Ascending aorta (tissue), 2 donors: ENCODE measurements at regions not wholly inside any gene's neighbourhood (a gene's known extent, or its start where the extent isn't known, plus 50 kb on each side); places are given as distances from the start of the nearest gene placed in this dataset.

Source experiments
- DNase-seq, 2 donors: peaks; one replicate each; pipeline ENCODE4 v3.0.0-alpha.2; 2019; ENCODE audit warnings: low spot score in 2 of 2
- H3K27ac ChIP-seq, 2 donors: fragments of 200-600 bp; sonication (generic); one replicate each; pipeline ENCODE4 v1.5.1; 2016 to 2017; ENCODE audit warnings: mild to moderate bottlenecking in 1 of 2
- H3K27me3 ChIP-seq: fragments of 200-600 bp; sonication (generic); one replicate; pipeline ENCODE4 v1.5.1; 2017
- H3K36me3 ChIP-seq, 2 donors: fragments of 200-600 bp; sonication (generic); one replicate each; pipeline ENCODE4 v1.5.1; 2016
- H3K4me1 ChIP-seq, 2 donors: fragments of 200-600 bp; sonication (generic); one replicate each; pipeline ENCODE4 v1.5.1; 2016 to 2017; ENCODE audit warnings: mild to moderate bottlenecking in 1 of 2
- H3K4me3 ChIP-seq, 2 donors: fragments of 200-600 bp; sonication (generic); one replicate each; pipeline ENCODE4 v1.5.1; 2016 to 2017; ENCODE audit warnings: mild to moderate bottlenecking in 1 of 2
- H3K9me3 ChIP-seq, 2 donors: fragments of 200-600 bp; sonication (generic); one replicate each; pipeline ENCODE4 v1.5.1; 2016
- CTCF ChIP-seq, 3 experiments: fragments of 200-600 bp in 2 of 3; fragments of 450-650 bp in 1 of 3; sonication (generic) in 2 of 3; IDR thresholded peaks; one replicate each; pipeline ENCODE4 v1.5.1; 2016 to 2019; ENCODE audit warnings: antibody characterized with exemption in 3 of 3, mild to moderate bottlenecking in 1 of 3, moderate library complexity in 1 of 3
- intact Hi-C: fragments of 100-400 bp; cut with DNase I; formaldehyde crosslinking; loops from one replicate; pipeline ENCODE4 v1.15.1; 2023

- TF ChIP-seq CTCF (IDR thresholded peaks at IDR 0.05): no peak
- Histone ChIP-seq H3K36me3 (no peaks in the 10 kb centered on the region), H3K4me3 (no peak overlapping the region), H3K27me3 (no peaks in the 10 kb centered on the region), H3K4me1 (no peaks in the 10 kb centered on the region), H3K27ac (no peak overlapping the region), H3K9me3 (no peaks in the 10 kb centered on the region)
- intact Hi-C loops: no loop called here
- DNase-seq: no peak
These were observed 958.7 kb downstream of the BCL11A start for GRCh38 chr2:59594671-59595222.

- DNase-seq: no peak
- no peak for TF ChIP-seq CTCF (IDR thresholded peaks at IDR 0.05)
These were observed 962.7 kb downstream of the BCL11A start for GRCh38 chr2:59590798-59591197.

GRCh38 chr2:59589881-59590280 is 963.6 kb downstream of the BCL11A start:
- Histone ChIP-seq H3K4me1 (no peaks in the 10 kb centered on the region), H3K9me3 (no peaks in the 10 kb centered on the region), H3K27ac (no peak overlapping the region), H3K36me3 (no peaks in the 10 kb centered on the region), H3K27me3 (no peaks in the 10 kb centered on the region), H3K4me3 (no peak overlapping the region)
- no peak for DNase-seq
- no peak for TF ChIP-seq CTCF (IDR thresholded peaks at IDR 0.05)
- intact Hi-C loops: no loop called here

More at GRCh38 chr2:59590798-59591197, 962.7 kb downstream of the BCL11A start:
- no peaks in the 10 kb centered on the region for H3K9me3 ChIP-seq
- intact Hi-C loops: no loop called here
- no peaks in the 10 kb centered on the region for H3K36me3 ChIP-seq
- no peak overlapping the region for H3K4me3 ChIP-seq
- H3K27me3 ChIP-seq: no peaks in the 10 kb centered on the region
- H3K27ac ChIP-seq: no peak overlapping the region
- H3K4me1 ChIP-seq: no peaks in the 10 kb centered on the region

GRCh38 chr2:59588286-59588685 is 965.2 kb downstream of the BCL11A start:
- intact Hi-C loops: no loop called here
- DNase-seq: no peak
- H3K4me1 ChIP-seq: no peaks in the 10 kb centered on the region
- H3K9me3 ChIP-seq: no peaks in the 10 kb centered on the region
- TF ChIP-seq CTCF (IDR thresholded peaks at IDR 0.05): no peak
- no peak overlapping the region for H3K4me3 ChIP-seq
- H3K27ac ChIP-seq: no peak overlapping the region
- no peaks in the 10 kb centered on the region for H3K27me3 ChIP-seq
- H3K36me3 ChIP-seq: no peaks in the 10 kb centered on the region

- H3K27ac ChIP-seq: no peak overlapping the region
- no peak overlapping the region for H3K4me3 ChIP-seq
- intact Hi-C loops: no loop called here
- no peaks in the 10 kb centered on the region for H3K4me1 ChIP-seq
- DNase-seq: no peak
- no peaks in the 10 kb centered on the region for H3K9me3 ChIP-seq
- no peak for TF ChIP-seq CTCF (IDR thresholded peaks at IDR 0.05)
- no peaks in the 10 kb centered on the region for H3K27me3 ChIP-seq
- no peaks in the 10 kb centered on the region for H3K36me3 ChIP-seq
These were observed 967.3 kb downstream of the BCL11A start for GRCh38 chr2:59586176-59586575.

- DNase-seq: no peak
- no peaks in the 10 kb centered on the region for H3K4me1 ChIP-seq
- H3K27ac ChIP-seq: no peak overlapping the region
- no peaks in the 10 kb centered on the region for H3K9me3 ChIP-seq
- intact Hi-C loops: no loop called here
- H3K27me3 ChIP-seq: no peaks in the 10 kb centered on the region
- no peak overlapping the region for H3K4me3 ChIP-seq
- no peaks in the 10 kb centered on the region for H3K36me3 ChIP-seq
- no peak for TF ChIP-seq CTCF (IDR thresholded peaks at IDR 0.05)
These were observed 967.8 kb downstream of the BCL11A start for GRCh38 chr2:59585655-59586054.
